ENCODE measurements at regions not wholly inside any gene's neighbourhood (a gene's known extent, or its start where the extent isn't known, plus 50 kb on each side); places are given as distances from the start of the nearest gene placed in this dataset.

GRCh38 chr1:70671006-70671405, 259.9 kb downstream of the CTH start:
- TF ChIP-seq EZH2phosphoT487 (IDR thresholded peaks at IDR 0.05; ENCODE audit: low read depth): no peak
- TF ChIP-seq, protein P1, sequence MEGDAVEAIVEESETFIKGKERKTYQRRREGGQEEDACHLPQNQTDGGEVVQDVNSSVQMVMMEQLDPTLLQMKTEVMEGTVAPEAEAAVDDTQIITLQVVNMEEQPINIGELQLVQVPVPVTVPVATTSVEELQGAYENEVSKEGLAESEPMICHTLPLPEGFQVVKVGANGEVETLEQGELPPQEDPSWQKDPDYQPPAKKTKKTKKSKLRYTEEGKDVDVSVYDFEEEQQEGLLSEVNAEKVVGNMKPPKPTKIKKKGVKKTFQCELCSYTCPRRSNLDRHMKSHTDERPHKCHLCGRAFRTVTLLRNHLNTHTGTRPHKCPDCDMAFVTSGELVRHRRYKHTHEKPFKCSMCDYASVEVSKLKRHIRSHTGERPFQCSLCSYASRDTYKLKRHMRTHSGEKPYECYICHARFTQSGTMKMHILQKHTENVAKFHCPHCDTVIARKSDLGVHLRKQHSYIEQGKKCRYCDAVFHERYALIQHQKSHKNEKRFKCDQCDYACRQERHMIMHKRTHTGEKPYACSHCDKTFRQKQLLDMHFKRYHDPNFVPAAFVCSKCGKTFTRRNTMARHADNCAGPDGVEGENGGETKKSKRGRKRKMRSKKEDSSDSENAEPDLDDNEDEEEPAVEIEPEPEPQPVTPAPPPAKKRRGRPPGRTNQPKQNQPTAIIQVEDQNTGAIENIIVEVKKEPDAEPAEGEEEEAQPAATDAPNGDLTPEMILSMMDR (IDR thresholded peaks at IDR 0.05; ENCODE audit: low read depth, low read length): no peak
